NCI-H1105 (cell line): ENCODE measurements at regions not wholly inside any gene's neighbourhood (a gene's known extent, or its start where the extent isn't known, plus 50 kb on each side); places are given as distances from the start of the nearest gene placed in this dataset.
"Not testable (repeated sequence)": the region's sequence is repeated elsewhere in the genome, so short reads cannot be mapped to it uniquely, and the experiment has no call there.

Experiments
- DNase-seq: peaks from one replicate; lab custom pipeline; 2025; lab: John Stamatoyannopoulos, UW

DNA sequence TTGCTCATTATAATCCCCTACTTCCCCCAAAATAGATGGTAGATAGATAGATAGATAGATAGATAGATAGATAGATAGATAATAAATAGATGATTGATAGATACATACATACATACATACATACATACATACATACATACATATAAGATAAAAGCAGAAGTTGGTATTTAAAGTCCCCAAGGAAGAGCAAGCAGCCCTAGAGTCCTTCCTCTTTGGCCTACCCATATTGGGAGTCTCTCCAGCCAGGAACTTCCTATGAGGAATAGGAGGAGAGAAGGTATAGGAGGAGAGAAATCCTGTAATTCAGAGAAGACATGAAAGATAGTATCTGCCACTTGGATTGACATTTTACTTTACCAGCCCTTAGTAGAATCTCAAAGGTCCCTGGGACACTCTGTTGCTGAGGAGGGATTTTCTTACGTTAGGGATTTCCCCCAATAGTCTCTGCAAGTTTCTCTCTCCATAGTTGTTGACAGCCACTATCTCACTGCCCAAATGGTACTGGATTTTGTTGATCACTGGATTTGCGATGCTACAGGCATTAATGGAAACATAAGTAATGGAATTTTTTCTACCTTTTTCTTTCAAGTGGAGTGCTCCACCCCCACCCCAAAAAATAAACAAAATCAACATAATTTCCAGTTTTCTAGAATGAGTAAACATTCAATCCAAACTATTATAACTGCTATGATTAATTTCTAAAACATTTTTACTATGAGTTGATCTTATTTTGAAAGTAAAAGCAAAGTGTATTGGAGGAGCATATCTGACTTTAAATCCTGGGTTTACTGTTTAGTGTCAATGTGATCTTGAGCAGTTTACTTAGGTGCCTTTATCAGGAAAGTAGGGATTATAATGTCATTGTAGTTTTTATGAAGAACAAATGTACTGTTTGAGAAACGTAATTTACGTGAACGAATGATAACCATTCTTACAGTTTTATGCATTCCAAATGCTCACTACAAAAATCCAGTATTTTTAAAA, 93.2 kb upstream of the TNFSF4 start:
- no peak for DNase-seq

DNA sequence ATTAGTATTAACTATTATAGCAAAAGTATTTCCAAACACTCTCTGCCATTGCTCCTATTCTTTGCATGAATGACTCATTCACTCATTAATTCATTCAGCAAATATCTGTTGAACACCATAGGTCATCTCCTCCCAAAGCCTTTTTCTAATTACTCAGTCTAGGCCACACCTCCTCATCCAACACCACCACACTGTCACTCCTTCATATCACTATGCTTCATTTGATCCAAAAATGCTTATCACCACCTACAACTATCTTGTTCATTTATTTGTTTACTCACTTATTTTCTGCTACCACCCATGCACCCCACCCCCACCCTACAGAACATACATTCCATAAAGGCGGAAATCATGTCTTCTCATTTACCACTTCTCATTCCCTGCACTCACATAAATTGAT, 94.4 kb upstream of the TNFSF4 start:
- no peak for DNase-seq

DNA sequence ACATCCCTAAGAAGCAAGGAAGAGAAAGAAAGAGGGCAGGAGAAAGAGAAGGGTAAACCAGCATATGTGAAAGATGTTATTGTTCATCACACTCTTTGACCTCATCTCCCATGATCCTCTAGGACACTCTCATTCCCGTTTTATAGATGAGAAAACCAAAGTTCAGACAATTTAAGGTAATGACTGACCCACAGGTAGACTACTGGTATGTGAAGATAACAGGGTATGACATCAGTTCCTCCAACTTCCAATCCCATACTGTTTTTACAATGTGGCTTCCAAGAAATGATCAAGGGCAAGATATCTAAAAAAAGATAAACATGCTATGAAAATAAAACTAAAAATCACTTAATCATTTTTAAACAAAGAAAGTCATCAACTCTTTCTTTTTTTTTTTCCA, 95.2 kb upstream of the TNFSF4 start:
- DNase-seq, result no peak

DNA sequence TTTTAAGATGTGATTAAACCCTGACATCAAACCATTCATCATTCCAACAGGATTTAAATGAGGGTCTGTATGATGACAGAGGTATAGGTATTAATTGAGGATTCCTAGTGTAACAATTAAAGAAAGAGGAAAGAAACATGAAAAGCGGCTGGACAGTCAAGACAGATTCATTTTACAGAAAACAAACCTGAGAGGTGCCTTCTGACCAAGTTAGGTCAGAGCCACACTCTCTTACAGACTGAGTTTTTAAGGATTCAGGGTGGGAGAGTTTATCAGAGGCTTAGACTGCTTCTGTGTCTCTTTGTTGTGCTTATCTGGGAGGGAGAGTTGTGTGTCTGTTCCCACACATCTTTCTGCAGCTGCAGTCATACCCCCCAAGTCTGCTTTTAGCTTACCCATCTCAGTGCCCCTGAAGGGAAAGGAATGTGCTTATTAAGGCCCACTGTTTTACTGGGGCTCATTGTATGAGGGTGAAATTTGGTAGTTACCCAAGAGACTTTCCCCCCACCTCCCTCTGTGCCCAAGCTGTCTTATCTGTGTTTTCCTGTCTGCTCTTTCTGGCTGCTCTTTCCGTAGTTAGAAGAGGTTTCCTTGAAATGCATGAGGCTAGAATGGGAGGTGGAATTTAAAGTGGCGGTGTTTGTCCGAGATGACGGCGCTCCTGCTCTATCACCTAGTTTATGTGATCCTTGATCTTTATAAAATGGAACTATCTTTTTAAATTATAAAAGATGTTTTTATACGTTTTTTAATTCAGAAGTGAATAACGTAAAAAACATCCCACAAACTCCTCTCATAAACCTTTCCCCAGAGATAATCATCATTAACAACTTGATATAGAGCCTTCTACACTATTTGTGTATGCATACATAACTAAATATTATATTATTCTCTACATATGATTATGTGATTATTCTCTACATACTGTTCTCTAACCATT, 96.0 kb upstream of the TNFSF4 start:
- DNase-seq, result no peak

DNA sequence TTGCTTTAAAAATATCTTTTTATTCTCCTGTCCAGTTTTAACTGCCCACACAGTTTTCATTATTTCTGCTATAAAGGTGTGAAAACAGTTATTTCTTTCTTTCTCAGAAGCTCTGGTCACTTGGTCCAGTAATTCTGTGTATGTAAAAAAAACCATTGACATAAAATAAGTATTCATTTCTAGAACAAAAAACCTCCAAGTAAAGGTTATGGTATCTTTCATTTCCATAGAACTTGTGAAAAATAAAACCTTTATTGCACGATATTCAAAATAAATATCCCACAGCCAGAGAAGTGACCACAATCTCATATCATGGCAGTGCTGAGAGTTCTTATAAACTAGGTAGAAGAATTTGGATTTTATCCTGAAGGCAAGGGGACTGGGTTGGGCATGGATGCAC, 96.9 kb upstream of the TNFSF4 start:
- DNase-seq, result no peak

DNA sequence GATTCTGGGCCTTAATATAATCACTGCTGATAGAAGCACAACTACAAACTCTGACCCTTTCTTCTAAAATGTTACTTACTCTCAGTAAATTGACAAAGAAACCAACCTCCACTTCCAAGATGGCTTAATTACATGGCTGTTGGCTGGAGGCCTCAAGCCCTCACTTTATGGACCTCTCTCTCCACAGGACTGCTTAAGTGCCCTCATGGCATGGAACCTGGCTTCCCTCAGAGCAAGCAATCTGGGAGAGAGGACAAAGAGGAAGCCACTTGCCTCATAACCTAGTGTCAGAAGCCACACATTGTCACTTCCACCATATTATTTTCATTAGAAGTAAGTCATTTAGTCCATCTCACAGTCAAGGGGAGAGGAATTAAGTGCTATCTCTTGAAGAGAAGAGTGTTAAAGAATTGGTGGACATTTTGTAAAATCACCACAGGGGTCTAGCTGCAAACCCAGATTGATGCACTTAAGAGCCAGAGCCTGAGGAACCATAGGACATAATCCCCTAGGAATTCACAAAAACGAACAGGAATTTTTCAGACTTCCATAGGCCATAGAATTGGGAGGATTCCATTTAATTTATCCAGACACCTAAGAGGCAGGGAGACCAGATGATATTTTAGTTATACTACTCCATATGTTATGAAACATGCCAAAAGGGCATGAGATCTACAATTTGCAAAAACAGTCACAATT, 97.5 kb upstream of the TNFSF4 start:
- DNase-seq, result no peak

DNA sequence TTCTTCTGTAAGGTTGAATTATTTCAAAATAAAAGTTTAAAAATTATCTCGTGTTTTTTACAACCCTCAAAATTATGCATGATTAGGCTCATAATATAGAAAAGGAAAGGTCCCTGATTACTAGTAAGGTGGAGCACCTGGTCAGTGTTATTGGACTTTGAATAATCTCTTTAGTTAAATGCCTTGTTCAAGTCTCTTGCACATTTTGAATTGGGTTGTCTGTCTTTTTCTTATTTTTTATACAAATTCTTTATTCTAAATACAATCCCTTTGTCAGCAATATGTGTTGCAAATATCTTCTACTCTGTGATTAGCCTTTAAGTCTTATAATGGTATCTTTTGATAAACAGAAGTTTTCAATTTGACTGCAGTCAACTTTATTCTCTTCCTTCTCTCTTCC, 100.7 kb upstream of the TNFSF4 start:
- no peak for DNase-seq

DNA sequence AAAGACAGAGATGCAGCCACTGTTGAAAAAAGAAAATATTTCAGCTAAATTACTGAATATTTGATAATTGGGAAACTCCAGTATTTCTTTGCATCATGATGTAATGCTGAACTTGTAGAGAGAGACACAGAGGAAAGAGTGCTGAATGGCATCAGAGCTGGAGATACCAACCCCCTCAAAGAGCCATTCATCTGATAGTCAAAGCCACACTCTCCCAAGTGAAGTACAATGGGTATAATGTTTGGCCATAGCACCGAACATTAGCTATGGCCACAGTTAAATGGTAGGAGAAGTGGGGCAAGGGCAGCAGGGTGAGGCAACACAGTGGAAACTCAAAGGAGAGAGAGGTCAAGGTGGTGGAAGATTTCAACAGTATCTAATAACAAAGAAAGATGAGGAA, 107.5 kb upstream of the TNFSF4 start:
- DNase-seq, result no peak

DNA sequence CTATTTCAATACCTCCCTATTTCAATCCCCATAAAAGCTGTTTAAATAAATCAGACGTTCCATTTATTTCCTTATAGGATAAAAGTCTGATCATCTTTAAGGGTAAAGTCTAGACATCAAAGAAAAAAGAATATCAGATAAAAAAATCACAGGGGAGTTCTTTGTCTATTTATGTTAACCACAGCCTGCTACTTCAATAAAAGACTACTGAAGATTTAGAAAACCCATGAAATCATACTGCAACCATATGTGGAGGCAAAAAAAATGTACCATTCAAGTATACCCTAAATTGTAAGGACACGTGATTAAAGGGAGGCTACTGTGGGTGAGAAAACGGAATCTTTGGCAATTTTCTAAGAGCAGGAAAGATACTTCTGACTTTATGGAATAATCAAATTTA, 108.2 kb upstream of the TNFSF4 start:
- DNase-seq, result no peak

DNA sequence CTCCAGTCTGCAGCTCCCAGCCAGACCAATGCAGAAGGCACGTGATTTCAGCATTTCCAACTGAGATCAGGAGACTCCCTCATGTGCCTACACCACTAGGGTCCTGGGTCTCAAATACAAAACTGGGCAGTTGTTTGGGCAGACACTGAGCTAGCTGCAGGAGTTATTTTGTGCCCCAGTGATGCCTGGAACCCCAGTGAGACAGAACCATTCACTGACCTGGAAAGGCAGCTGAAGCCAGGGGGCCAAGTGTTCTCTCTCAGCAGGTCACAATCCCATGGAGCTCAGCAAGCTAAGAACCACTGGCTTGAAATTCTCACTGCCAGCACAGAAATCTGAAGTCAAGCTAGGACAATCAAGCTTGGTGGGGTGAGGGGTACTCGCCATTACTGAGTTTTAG, 111.7 kb upstream of the TNFSF4 start:
- no peak for DNase-seq

DNA sequence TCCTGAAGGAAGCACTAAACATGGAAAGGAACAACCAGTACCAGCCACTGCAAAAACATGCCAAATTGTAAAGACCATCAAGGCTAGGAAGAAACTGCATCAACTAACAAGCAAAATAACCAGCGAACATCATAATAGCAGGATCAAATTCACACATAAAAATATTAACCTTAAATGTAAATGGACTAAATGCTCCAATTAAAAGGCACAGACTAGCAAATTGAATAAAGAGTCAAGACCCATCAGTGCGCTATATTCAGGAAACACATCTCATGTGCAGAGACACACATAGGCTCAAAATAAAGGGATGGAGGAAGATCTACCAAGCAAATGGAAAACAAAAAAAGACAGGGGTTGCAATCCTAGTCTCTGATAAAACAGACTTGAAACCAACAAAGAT, 117.2 kb upstream of the TNFSF4 start:
- not testable (repeated sequence) for DNase-seq

DNA sequence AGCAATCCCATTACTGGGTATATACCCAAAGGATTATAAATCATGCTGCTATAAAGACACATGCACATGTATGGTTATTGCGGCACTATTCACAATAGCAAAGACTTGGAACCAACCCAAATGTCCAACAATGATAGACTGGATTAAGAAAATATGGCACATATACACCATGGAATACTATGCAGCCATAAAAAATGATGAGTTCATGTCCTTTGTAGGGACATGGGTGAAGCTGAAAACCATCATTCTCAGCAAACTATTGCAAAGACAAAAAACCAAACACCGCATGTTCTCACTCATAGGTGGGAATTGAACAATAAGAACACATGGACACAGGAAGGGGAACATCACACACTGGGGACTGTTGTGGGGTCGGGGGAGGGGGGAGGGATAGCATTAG, 120.9 kb upstream of the TNFSF4 start:
- DNase-seq, result not testable (repeated sequence)

DNA sequence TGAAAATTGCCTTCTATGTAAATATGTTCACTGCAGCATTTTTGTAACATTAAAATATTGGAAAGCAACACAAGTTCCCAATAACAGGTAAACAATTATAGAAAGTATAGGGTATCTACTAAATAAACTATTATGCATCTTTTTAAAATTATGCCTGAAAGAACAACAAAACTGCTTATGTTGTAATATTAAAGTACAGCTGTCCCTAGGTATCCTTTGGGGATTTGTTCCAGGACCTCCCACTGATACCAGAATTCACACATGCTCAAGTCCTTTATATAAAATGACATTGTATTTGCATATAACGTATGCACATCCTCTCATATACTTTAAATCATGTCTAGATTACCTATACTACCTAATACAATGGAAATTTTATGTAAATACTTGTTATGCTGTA, 121.8 kb upstream of the TNFSF4 start:
- DNase-seq, result no peak

DNA sequence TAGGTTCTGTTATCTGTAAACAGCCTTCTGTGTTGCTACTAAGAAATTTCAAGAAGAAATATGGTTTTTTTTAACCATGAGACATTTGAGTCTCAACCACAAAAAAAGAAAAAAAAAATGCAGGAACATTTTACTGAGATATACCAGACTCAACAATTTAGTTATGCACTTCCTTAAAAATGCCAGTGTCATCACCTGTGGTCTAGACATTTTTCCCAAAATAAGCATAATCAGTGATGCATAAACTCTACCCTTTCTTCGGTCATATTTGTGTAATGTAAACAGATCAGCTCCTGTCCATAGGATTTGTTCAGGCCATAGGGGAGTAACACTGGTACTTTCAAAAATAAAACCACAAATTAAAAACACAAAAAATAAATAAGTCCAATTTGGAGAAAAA, 122.6 kb upstream of the TNFSF4 start:
- DNase-seq, result no peak

DNA sequence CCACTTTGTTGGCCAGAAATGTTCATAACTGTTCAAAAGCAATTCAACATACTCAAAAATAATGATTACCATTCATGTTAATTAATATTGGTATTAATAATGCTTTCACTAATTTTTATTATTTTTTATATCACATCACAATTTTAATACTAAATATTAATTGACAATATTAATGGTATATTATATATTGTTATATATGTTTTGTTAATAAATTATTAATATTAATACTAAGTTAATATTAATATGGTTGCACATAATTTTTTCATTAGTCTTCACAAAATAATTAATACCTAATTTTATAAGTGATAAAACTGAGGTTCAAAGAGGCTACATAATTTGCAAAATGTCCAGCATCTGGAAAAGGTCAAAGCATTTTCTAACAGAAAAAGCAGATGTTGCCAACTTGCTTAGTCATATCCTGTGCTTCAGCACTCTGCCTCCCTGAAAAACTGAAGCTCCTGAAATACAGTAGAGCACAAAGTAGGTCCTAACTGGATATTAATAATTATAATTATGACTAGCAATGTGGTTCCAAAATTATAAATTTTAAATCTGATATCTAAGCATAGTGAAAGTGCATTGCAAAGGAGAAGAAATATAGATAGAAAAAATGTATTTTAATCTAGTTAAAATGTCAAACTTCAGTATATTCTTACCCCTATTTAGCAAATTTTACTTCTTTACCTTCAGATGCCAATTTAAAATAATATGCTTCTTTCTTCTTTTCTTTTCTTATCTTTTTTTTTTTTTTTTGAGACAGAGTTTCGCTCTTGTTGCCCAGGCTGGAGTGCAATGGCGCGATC, 123.2 kb upstream of the TNFSF4 start:
- no peak for DNase-seq

DNA sequence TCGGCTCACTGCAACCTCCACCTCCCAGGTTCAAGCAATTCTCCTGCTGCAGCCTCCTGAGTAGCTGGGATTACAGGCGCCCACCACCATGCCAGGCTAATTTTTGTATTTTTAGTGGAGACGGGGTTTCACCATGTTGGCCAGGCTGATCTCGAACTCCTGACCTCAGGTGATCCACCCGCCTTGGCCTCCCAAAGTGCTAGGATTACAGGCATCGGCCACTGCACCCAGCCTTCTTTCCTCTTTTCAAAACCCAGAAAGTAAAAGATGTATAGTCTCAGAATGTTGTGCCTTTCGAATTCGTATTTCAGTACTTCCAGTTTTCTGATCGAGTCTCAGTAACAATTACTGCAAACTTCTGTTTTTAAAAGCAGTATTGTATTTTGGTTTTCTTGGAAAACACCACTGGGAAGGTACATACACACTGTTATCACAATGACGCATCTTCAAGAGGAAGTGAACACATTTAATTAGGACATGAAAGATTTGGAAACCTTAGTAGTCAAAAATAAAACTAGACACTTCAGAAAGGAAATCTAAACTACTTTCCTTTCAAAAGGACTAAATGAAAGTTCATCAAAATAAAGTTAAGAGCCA, 123.9 kb upstream of the TNFSF4 start:
- DNase-seq, result not testable (repeated sequence)

DNA sequence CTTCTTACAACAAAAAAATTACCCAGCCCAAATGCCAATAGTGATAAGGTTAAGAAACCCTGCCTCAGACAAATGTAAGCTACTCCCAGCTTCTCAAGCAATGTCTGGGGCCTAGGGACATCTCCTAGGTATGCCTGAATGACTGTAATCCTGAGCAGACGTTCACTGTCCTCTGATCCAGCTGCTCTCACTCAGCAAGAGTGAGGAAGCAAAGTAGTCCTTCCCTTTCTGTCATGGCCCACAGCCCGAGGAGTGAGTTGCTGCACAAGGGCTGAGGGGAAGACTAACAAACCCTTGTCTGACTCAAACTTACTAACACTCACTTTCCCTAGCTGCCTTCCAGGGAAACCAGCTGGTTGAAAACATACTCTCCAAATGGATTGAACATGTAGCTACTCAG, 124.9 kb upstream of the TNFSF4 start:
- DNase-seq, result no peak

DNA sequence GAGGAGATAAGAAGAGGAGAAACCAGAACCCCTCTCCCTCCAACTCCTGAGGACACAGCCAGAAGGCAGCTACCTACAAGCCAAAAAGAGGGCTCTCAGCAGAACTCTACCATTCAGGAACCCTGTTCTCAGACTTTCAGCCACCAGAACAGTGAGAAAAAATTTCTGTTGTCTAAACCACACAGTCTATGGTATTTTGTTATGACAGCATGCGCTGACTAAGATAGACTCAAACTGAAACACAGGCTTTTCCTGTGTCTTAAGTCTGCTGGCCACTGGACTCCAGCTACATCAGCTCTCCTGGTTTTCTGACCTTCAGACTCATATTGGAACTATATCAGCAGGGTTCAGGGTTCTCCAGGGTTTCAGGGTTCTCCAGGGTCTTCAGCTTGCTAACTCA, 126.5 kb upstream of the TNFSF4 start:
- no peak for DNase-seq

DNA sequence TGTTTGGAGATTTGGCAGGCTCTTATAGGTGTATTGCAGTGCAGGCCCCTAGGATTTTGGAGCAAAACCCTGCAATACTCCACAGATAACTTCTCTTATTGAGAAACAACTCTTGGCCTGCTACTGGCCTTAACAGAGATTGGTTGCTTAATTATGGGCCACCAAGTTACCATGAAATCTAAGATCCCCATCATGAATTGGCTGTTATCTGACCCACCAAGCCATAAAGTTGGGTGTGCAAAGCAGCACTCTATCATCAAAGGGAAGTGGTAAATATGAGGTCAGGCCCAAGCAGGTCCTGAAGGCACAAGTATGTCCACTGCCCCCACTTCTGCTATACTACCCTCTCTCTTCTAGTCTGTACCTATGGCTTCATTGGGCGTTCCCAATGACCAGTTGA, 130.0 kb upstream of the TNFSF4 start:
- DNase-seq, result no peak

DNA sequence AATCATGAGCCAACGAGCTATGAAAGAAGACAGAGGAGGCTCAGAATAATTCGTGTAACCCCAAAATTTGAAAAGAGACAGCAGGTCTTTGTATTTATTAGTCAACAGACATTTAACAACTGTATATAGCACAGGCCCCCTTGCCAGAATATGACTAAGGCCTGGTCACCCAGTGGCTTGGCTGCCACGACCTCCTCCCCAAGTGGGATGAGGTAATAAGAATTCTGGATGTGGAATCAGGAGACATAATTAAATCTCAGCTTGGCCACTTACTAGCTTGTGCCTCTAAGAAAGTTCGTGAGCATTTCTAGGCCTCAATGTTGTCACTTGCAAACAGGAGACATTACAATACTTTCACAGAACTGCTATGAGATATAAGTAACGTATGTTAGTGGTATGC, 134.2 kb upstream of the TNFSF4 start:
- no peak for DNase-seq

DNA sequence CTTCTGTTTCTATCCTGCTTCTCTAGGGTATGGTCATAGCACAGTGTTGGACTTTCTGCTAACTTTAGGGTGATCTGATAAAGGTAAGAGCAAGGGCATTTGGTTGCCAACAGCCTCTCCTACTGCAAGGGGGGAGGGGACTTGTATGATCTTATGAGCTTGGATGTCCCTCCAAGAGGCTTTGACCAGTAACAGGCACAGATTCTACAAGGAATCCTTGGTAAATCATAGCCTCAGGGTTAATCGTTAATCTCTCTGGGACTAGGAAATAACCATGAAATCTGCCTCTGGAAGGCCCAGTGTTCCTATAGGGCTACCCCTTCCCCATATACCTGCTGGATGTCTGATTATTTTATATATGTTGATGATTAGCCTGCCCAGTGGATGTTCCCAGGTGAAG, 134.8 kb upstream of the TNFSF4 start:
- DNase-seq, result no peak
